GM21423 (cell line): ENCODE measurements at regions not wholly inside any gene's neighbourhood (a gene's known extent, or its start where the extent isn't known, plus 50 kb on each side); places are given as distances from the start of the nearest gene placed in this dataset.

Experiments used
- ATAC-seq: cut with Tn5 transposase; IDR thresholded peaks from one replicate; pipeline ENCODE4 v1.9.1; 2021; ENCODE audit warnings: mild to moderate bottlenecking, moderate library complexity; ENCODE audit not compliant: unreplicated experiment

DNA sequence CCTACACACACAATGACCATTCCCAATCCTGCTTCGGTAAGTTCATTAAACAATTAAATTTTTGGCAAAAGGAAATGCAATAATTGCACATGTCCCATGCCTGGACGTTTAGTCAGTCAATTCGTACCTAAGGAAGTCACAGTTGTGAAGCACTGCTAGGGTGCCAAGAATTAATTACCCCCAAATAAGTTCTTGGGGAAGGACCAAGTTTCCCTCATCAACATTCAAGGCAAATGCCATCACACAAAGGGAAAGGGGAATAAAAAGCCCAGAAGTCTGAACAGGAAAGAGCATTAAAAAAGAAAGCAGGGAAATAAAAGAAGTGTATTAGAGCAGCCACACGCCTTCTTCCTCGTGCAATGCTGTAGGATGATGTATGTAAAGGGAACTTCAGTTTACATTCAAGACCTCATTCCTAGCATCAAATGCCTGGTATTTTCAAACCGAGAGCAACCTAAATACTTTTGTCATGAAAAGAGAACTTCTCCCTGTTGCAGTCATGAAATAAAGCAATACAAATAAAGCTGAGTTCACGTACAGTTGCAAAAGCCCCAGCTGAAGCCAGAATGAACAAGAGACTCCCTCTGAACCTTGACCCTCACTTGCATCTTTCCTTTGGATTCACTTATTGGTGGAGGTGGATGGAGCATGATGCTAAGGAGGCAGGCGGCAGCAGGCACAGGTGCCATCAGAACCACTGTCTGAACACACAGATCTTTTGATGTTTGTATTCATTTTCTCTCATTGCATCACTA lies 124.0 kb upstream of the PPARGC1A start:
- no peak for ATAC-seq

DNA sequence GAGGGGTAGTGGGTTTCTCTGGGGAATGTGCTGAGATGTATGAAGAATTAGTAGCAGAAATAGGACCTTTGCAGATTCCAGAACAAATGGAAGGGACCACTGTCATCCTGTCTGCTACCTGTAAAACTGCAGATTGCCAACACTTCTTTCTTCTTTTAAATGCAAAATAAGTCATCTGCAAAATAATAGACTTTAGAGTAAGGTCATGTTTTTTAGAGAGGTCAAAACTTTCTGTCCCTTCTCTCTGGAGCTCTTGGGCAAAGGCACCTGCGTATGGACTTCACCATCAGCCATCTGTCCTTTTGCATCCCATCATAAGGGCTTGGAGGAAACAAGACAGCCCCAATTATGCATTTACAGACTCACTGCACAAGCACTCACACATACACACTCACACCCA lies 121.1 kb upstream of the PPARGC1A start:
- no peak for ATAC-seq

DNA sequence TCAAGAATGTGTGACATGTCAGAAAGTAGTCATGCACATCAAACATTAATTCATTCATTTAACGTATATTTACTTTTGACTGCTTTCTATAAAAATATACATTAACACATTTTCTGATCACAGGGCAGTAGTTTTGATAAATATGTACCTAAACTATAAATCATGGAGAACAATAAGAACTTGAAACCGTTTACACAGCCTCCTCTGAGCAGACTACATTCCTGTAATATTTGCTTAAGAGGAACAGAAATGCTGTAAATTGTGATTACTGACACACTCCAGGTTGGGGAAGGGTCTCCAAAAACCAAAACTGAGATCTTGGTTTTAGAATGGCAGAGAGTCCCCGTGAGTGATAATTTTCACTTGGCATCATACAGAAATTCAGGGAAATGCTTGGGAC lies 120.7 kb upstream of the PPARGC1A start:
- ATAC-seq, result no peak

DNA sequence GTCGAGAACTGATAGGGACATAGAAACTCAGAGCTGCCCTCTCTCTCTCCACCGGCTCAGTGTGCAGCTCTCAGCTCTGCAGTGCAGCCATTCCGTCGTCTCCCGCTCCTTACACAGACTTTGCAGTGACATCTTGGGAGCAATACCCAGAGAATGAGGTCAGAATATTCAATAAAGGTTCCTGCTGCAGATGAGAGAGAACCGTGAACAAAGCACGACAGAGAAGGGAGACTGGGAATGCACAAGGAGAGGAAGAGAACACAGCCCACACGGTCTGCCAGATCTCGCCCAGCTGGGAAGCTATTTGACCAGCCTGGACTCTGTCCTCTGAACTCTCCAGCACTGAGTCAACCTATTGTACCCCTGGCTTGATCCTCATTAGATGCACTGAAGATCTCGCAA lies 118.0 kb upstream of the PPARGC1A start:
- ATAC-seq, result no peak

DNA sequence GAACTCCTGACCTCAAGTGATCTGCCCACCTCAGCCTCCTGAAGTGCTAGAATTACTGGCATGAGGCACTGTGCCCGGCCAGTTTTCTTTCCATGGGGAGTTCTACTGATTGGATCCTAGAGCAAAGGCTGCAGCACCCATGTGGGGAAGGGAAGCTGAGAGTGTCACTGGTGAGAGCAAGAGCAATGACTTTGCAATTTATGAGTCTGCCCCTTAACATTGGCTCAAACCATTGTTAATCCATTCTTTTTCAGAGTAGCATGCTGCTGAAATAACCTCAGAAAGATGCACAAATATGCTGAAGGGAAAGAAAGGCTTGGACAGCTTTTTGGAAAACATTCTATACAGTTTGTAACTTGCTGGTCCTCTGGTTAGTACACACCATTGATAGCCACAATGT lies 116.4 kb upstream of the PPARGC1A start:
- no peak for ATAC-seq

DNA sequence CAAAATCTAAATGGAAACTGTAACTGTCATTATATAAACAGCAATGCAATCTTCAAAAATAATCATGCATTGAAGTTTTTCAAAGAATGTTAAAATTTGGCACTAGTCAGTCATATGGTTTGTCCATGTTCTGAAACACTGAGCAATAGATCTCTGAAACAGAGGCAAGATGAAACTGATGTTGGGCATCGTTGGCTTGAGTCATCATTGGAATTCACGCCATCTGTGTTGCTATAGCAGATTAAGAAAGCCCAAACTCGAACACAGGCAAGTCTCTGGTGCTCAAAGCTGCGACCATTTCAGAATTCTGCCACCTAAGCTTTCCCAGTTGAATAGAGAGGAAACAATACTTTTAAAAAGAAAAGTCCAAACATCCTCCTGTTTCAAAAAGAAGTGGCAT lies 114.1 kb upstream of the PPARGC1A start:
- no peak for ATAC-seq

DNA sequence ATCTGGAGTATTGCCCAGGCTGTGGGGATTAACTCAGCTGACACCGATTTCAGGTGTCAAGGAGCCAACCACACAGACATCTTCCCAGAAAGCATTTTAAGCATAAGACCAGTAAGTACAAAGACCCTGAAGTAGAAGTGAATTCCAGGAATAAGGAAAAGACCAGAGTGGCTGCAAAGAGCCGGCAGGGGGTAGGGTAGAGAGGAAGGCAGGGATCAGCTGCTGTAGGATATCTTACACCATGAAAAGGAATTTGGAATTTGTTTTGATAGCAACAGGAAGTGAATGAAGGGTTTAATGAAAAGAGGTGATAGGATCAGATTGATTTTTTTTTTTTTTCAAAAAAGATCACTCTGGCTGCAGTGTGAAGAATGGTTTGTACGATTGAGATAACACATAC lies 113.6 kb upstream of the PPARGC1A start:
- ATAC-seq, result no peak

DNA sequence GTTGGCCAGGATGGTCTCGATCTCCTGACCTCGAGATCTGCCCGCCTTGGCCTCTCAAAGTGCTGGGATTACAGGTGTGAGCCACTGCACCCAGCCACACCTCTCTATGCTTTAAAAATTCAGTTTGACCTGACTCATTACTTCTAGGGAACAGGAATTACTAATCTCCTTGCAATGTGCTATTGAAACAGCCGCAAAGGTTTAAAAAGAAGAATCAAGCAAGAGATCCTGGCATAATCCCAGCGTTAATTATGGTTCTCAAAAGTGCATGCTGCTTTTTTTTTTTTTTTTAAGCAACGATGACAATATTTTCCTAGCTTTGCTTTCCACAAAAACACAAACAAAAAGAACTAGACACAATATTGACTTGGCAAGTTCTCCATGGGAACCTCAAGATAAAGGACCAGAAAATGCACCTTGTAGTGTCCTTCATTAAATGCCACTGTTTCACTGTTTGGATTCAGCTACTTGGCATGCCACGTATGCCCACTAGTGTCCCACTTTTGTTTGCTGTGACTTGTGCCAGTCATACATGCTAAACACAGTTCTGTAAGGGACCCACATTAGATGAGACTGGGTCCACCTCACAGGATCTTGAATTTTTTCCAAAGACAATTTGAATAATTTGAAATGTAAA lies 112.6 kb upstream of the PPARGC1A start:
- ATAC-seq, result no peak

DNA sequence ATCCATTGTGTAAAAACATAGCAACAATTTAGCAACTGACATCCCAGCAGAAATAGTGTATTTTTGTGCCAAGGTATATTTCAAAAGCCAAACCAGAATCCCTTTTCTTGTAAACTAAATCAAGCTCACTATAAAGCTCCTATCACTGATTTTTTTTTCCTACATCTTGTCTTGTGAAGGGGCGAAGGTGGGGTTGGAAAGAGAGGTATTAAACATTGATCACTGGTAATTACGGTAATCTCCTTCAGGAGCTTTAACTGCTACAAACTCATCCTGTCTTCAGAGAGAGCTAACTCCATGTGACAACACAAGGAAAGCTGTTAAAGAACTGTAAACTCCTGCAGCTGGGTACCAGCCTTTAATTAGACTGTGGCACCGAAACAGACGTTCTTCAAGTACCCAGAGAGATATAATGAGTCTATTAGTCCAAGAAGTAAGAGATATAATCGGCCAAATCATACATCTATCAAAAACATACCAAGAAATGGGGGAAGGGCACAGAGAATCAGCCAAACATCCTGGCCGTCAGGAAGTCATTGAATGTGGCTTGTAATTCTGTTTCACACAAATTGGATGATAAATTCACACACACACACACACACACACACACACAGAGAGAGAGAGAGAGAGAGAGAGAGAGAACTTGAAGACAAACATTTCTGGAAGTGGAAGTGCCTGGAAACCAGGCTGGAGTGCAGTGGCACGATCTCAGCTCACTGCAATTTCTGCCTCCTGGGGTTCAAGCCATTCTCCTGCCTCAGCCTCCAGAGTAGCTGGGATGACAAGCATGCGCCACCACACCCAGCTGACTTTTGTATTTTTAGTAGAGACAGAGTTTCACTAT lies 111.9 kb upstream of the PPARGC1A start:
- no peak for ATAC-seq

DNA sequence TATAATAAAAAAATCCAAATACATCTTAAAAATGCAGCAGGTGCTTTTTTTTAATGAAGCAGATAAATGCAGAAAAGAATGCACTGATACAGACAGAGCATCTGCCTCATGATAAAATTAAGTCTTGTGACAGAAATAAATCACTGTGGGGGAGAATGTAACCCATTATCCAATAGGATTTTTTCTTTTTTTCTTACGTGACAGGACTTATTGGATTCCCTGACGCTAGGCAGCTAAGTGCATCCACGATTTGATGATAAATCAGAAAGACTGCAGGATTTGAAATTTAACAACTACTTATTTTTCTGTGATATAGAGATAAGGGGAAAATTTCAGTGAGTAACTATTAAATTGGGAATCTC lies 110.6 kb upstream of the PPARGC1A start:
- no peak for ATAC-seq

DNA sequence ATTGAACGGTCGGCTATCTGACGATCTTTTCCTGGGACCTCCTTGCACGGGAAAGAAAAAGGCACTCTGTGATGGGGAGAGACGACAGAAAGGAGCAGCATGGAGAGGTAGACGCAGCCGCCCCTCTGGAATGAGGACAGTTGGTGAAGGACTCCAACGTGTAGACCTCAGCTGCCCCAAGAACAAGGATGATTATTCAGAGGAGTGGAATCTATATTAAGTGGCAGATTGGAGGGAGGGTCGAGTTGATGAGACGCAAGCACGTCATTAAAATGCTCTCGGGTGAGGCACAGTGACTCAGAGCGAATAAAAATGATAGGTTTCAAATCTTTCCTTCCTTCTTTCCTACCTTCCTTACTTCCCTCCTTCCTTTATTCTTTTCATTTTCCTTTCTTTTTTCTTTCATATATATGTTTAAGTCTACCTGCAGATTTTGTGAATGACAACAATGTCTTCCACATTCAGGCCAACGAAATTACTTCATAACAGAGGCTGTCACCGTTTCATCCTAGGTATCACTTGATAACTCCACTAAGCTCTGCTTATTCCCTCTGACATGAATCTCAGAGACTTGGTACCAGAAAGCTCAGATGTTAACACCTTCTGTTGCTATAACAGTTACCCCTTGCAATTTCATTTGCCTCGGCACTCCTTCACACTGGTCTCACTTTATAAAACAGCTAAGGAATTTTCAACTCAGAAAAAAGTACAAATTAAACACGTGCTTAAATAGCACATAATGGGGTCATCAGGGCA lies 110.0 kb upstream of the PPARGC1A start:
- ATAC-seq, result no peak

DNA sequence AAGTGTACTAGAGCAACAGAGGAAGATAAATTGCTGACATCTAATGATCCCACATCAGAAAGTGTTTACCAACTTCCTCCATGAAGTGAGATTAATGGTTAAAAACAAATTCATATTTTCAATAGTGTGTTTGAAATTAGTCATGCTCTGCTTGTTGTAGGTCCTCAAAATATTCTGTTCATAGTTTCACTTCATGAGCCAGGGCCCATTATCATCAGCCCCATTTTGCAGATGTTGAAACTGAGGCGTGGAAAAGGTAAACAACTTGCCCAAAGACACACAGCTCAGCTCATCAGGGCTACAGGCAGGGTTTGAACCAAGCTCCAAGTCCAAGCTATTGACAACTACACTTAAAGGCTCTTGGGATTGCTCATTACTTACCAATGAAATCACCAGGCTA lies 103.5 kb upstream of the PPARGC1A start:
- no peak for ATAC-seq

DNA sequence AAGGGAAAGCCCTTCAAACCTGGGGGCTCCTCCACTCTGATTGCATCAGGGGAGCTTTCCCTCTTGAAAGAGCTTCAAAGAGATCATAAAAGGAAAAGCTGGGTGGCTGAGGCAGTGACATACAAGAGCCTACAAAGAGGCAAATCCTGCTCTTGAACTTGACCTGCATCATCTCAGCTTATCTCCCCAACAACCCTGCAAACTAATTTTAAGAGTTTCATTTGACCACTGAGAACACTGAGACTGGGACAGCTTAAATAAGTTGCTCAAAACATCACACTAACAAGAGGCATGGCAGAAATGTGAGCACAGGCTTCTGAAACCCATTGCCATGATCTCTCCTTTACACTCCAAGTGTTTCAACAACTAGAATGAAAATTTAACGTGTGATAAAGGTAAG lies 101.6 kb upstream of the PPARGC1A start:
- ATAC-seq, result no peak

DNA sequence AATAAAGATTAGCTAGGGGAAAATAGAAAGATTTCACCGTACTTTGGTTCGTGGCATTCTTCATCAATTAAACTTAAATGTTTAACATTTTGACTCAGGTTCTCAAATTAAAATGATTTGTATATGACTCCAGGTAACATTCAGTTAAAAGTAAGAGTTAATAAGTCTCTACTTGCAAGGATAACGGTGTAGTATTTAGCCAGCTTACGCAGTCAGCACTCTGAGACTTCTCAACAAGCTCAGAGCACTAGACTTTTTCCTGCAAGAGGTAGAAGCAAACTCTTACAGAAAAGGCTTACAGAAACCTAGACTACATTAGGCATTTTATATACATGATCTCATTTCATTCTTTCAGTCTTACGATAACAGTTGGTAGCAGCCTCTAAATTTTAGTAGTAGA lies 96.4 kb upstream of the PPARGC1A start:
- no peak for ATAC-seq

DNA sequence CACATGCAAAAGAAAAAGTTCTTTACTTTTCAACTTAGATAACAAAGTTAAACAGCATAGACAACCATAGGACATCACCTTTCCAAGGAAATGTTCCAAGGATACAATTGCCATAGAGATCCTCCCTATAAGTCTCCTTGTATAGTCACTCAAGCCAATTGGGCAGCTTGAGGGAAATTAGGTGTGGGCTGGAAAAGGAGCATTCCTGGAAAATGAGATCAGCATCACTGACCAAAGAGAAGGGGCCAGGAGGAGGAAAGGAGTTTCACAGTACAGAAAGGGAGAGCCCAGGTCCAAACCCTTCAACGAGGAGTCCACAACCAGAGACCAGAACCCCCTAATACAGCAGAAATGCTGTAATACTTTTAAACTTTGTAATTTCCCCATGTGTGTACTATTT lies 91.5 kb upstream of the PPARGC1A start:
- ATAC-seq, result no peak

DNA sequence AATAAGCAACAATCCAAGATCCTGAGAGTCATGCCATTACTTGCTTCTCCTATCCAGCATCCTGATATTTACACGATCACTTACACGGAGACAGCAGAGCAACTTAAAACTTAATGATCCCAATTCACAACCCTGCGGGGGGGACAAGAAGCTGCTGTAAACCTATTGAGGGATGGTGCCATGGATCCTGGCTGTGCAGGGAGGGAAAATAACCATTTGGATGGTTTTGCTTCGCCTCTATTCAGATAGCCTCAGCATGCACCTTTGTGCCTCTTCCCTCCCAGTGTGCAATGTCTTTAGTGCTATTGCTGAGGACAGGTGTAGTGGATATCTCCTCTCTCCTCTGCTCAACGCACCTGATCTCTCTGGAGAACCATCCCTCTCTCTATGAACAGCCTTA lies 89.7 kb upstream of the PPARGC1A start:
- no peak for ATAC-seq

DNA sequence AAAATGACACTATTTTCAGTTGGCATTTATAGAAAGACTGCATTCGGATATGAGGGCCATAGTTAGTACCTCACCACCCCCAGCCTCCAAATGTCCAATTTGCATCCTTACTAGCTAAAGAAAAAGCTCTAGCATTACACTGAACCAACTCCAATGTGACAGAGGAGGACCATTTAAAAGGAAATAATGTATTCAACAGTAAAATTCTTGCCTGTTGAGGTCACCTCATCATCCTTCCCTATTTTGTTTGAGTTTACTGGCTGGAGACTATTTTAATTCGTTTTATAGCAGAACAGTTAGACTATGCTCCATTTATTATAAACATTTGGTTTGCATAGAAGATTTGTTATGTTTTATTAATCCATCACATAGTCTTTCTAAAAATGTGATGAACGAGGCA lies 88.2 kb upstream of the PPARGC1A start:
- no peak for ATAC-seq

DNA sequence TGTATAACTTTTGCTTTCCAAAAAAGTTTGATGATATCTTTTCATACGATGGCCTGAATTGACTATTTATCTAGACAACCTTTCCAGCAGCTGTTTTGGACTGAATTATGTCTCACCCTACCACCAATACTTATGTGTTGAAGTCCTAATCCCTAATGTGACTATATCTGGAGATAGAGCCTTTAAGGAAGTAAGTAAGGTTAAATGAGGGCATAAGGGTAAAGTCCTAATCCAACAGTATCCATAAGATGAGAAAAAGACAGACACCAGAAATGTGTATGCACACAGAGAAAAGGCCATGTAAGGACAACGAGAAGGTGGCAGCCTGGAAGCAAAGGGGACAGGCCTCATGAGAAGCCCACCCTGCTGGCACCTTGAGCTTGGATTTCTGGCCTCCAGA lies 86.6 kb upstream of the PPARGC1A start:
- ATAC-seq, result no peak

DNA sequence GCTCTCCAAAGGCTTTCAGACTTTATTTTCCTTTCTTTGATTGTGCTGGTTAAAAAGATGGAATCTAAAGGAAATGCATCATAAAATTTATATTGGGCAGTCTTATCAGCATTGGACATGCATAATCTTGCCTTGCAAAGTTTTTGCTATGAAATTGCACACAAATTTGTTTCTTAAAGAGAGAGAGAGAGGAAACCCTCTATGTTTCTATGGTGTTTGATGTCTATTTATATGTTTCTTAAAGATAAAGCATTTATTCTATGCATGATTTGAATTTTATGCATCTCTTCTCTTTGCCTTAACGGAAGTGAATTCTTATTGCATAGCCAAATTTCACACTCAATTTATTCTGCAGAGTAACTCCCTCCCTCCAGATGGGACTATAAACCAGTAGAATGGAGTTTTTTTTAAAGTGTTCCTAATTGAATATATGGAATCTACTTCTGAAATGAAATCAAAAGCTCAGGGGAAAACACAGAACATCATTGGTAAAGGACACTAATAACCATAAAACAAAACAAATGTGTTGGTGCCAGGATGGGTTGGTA lies 83.5 kb upstream of the PPARGC1A start:
- no peak for ATAC-seq

DNA sequence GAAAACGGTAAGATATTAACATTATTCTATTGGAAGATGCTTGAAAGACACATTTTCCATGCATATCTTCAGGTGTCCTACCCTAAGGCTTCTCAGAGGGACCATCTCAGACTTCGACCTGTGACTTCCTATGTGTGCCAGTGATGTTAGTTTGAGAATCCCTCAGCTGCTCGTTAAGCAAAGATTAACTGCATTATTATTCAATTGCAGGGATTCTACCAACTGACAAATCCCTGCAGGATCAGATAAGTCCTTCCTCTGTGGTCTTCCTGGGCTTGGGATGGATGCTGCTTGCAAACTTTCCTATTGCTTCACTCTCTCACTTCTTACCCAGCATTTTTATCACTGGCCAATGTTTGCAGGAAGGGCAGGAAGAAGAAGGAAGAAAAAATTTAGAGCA lies 83.0 kb upstream of the PPARGC1A start:
- ATAC-seq, result no peak

DNA sequence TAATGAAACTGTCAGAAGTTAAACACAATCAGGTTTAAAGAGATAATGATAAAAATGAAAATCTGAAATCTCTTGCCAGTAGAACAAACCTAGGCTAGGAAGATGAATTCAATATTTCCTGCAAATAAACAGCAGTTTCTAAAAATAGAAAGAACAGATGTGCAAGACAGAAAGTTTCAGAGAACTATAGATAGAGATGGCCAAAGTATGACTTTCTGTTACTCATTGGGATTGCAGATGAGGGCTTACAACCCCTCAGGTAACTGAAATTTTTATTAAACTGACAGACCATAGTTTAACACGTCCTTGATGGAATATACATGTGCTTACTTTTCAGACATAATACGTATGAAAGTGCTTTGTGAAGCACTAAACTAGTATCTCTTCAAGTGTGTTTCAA lies 82.3 kb upstream of the PPARGC1A start:
- ATAC-seq, result no peak
